ENCODE measurements at regions not wholly inside any gene's neighbourhood (a gene's known extent, or its start where the extent isn't known, plus 50 kb on each side); places are given as distances from the start of the nearest gene placed in this dataset.
A peak's percentile ranks its signal among the peaks of the same experiment; 100 is the strongest.

DNA sequence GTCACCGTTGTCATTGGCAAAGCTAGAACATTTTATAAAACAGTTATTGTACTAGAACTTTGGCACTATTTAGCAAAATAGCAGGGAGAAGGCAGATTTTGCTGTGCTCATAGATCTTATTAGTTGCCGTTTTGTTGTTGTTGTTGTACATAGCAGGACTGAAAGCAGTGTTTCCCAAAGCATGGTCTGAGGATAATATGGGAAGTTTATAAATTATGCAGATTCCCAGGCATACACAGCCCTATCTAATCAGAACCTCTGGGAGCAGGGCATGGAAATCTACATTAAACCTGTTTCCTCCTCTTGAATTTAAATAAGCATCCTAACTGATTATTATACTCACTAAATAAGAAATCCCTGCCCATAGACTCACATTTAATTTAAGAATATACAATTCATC is 87.9 kb downstream of the RAP2B start:
- no peaks in the 10 kb centered on the region for H3K27me3 ChIP-seq (replicated peaks in 1 of 7)
- 87 to 97% (median 89%) methylated on average over 2 of the region's 2 CpGs for WGBS, 5 donors
- no peak for DNase-seq
- intact Hi-C loops (cut with DNase I; ENCODE audit: low total_unique reads), result no loop called here
- H3K4me1 ChIP-seq, result peaks cover 0 to 11% (median 0%) of the 10 kb centered on the region in 6 donors
- no peak overlapping the region for H3K4me3 ChIP-seq
- TF ChIP-seq POLR2AphosphoS5 (IDR thresholded peaks at IDR 0.05) (no peak), POLR2A (IDR thresholded peaks at IDR 0.05) (no peak), CTCF (IDR thresholded peaks at IDR 0.05 in 8 of 11, conservative IDR thresholded peaks at IDR 0.05 in 3 of 11) (no peak)
- peak overlapping the region in 6 of 8 donors; percentile 22 to 58 (median 38) for H3K27ac ChIP-seq
- no peaks in the 10 kb centered on the region for H3K36me3 ChIP-seq
- H3K9me3 ChIP-seq, result no peaks in the 10 kb centered on the region

DNA sequence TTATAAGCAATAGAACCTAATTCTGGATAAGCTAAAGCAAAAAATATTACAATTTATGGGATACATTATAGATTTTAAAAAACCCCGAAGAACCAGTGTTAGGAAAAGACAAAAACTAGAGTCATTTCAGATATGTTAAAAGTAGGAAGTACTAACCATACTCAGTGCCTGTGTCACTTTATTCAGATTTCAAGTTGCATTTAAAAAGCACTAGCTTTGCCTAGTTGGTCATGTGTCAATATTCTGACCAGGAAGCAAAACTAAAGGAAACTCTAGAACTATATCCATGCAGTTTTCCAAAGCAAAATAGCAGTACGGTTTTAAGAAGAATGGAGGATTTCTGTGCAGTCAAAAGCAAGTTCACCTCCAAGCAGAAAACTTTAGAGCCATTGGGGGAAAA is 88.4 kb downstream of the RAP2B start:
- DNase-seq, result no peak
- no peaks in the 10 kb centered on the region for H3K36me3 ChIP-seq
- H3K27me3 ChIP-seq (replicated peaks in 1 of 7), result no peaks in the 10 kb centered on the region
- H3K4me1 ChIP-seq, result peaks cover 0 to 9% (median 0%) of the 10 kb centered on the region in 6 donors
- no peaks in the 10 kb centered on the region for H3K9me3 ChIP-seq
- intact Hi-C loops (cut with DNase I; ENCODE audit: low total_unique reads), result no loop called here
- H3K4me3 ChIP-seq, result no peak overlapping the region
- WGBS, 5 donors, result 73 to 87% (median 84%) methylated on average over 2 of the region's 2 CpGs
- peak overlapping the region in 7 of 8 donors; percentile 4 to 58 (median 29) for H3K27ac ChIP-seq
- TF ChIP-seq CTCF (IDR thresholded peaks at IDR 0.05 in 8 of 11, conservative IDR thresholded peaks at IDR 0.05 in 3 of 11) (no peak), POLR2AphosphoS5 (IDR thresholded peaks at IDR 0.05) (no peak), POLR2A (IDR thresholded peaks at IDR 0.05) (no peak)

DNA sequence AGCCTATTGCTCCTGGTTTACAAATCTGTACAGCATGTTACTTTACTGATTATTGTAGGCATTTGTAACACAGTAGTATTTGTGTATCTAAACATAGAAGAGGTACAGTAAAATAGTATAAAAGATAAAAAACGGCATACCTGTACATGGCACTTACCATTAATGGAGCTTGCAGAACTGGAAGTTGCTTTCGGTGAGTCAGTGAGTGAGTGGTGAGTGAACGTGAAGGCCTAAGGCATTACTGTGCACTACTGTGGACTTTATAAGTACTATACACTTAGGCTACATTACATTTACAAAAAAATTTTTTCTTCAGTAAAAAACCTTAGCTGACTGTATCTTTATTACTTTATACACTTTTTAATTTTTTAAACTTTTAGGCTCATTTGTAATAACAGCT is 90.9 kb downstream of the RAP2B start:
- no peak overlapping the region for H3K4me3 ChIP-seq
- no peak for DNase-seq
- 92 to 96% (median 94%) methylated on average over 3 of the region's 3 CpGs for WGBS, 5 donors

GRCh38 chr3:153254361-153254760 is 92.3 kb downstream of the RAP2B start:
- DNase-seq, result no peak
- H3K9me3 ChIP-seq, result no peaks in the 10 kb centered on the region
- no peaks in the 10 kb centered on the region for H3K36me3 ChIP-seq
- no peaks in the 10 kb centered on the region for H3K27me3 ChIP-seq (replicated peaks in 1 of 7)
- no peak overlapping the region for H3K4me3 ChIP-seq
- no peaks in the 10 kb centered on the region for H3K4me1 ChIP-seq
- no peak overlapping the region for H3K27ac ChIP-seq
- TF ChIP-seq POLR2AphosphoS5 (IDR thresholded peaks at IDR 0.05), result no peak
- TF ChIP-seq CTCF (IDR thresholded peaks at IDR 0.05 in 8 of 11, conservative IDR thresholded peaks at IDR 0.05 in 3 of 11), result no peak
- no peak for TF ChIP-seq POLR2A (IDR thresholded peaks at IDR 0.05)
- intact Hi-C loops (cut with DNase I; ENCODE audit: low total_unique reads), result no loop called here
- 90 to 98% (median 95%) methylated on average over 5 of the region's 5 CpGs for WGBS, 5 donors

More for the DNA sequence above, 90.9 kb downstream of the RAP2B start:
- Histone ChIP-seq H3K36me3 (no peaks in the 10 kb centered on the region), H3K27me3 (replicated peaks in 1 of 7) (no peaks in the 10 kb centered on the region), H3K9me3 (no peaks in the 10 kb centered on the region), H3K27ac (no peak overlapping the region), H3K4me1 (no peaks in the 10 kb centered on the region)
- no peak for TF ChIP-seq CTCF (IDR thresholded peaks at IDR 0.05 in 8 of 11, conservative IDR thresholded peaks at IDR 0.05 in 3 of 11)
- TF ChIP-seq POLR2A (IDR thresholded peaks at IDR 0.05), result no peak
- TF ChIP-seq POLR2AphosphoS5 (IDR thresholded peaks at IDR 0.05), result no peak
- intact Hi-C loops (cut with DNase I; ENCODE audit: low total_unique reads), result no loop called here

Measured in spleen (tissue), 11 donors.